ENCODE measurements at regions not wholly inside any gene's neighbourhood (a gene's known extent, or its start where the extent isn't known, plus 50 kb on each side); places are given as distances from the start of the nearest gene placed in this dataset.

- Mint-ChIP-seq H3K36me3 (ENCODE audit: low read depth) (no peaks in the 10 kb centered on the region), H3K27me3 (peaks cover 12% of the 10 kb centered on the region), H3K27ac (no peak overlapping the region), H3K4me1 (ENCODE audit: low read depth) (peaks cover 11% of the 10 kb centered on the region), H3K4me3 (no peak overlapping the region), H3K9me3 (no peaks in the 10 kb centered on the region)
Observed at GRCh38 chr10:131747791-131748190, 153.0 kb upstream of the PPP2R2D start.

- no peak overlapping the region for H3K27ac Mint-ChIP-seq
- H3K27me3 Mint-ChIP-seq, result peaks cover 12% of the 10 kb centered on the region
- H3K4me3 Mint-ChIP-seq, result no peak overlapping the region
- no peaks in the 10 kb centered on the region for H3K36me3 Mint-ChIP-seq (ENCODE audit: low read depth)
- no peaks in the 10 kb centered on the region for H3K9me3 Mint-ChIP-seq
- peaks cover 11% of the 10 kb centered on the region for H3K4me1 Mint-ChIP-seq (ENCODE audit: low read depth)
Observed at GRCh38 chr10:131748191-131748590, 152.6 kb upstream of the PPP2R2D start.

GRCh38 chr10:131748831-131749766 lies 151.7 kb upstream of the PPP2R2D start:
- peaks cover 9% of the 10 kb centered on the region for H3K27me3 Mint-ChIP-seq
- no peak overlapping the region for H3K27ac Mint-ChIP-seq
- no peaks in the 10 kb centered on the region for H3K36me3 Mint-ChIP-seq (ENCODE audit: low read depth)
- H3K4me1 Mint-ChIP-seq (ENCODE audit: low read depth), result peaks cover 2% of the 10 kb centered on the region
- no peak overlapping the region for H3K4me3 Mint-ChIP-seq
- H3K9me3 Mint-ChIP-seq, result no peaks in the 10 kb centered on the region

- peaks cover 3% of the 10 kb centered on the region for H3K27me3 Mint-ChIP-seq
- H3K27ac Mint-ChIP-seq, result no peak overlapping the region
- H3K4me1 Mint-ChIP-seq (ENCODE audit: low read depth), result no peaks in the 10 kb centered on the region
- H3K9me3 Mint-ChIP-seq, result no peaks in the 10 kb centered on the region
- H3K36me3 Mint-ChIP-seq (ENCODE audit: low read depth), result no peaks in the 10 kb centered on the region
- no peak overlapping the region for H3K4me3 Mint-ChIP-seq
Observed at GRCh38 chr10:131749767-131750142, 151.1 kb upstream of the PPP2R2D start.

GRCh38 chr10:131750171-131750895 lies 150.5 kb upstream of the PPP2R2D start:
- H3K9me3 Mint-ChIP-seq, result no peaks in the 10 kb centered on the region
- H3K4me1 Mint-ChIP-seq (ENCODE audit: low read depth), result no peaks in the 10 kb centered on the region
- no peaks in the 10 kb centered on the region for H3K36me3 Mint-ChIP-seq (ENCODE audit: low read depth)
- peaks cover 2% of the 10 kb centered on the region for H3K27me3 Mint-ChIP-seq
- H3K27ac Mint-ChIP-seq, result no peak overlapping the region
- no peak overlapping the region for H3K4me3 Mint-ChIP-seq

- no peak overlapping the region for H3K27ac Mint-ChIP-seq
- H3K4me3 Mint-ChIP-seq, result no peak overlapping the region
- H3K36me3 Mint-ChIP-seq (ENCODE audit: low read depth), result no peaks in the 10 kb centered on the region
- H3K4me1 Mint-ChIP-seq (ENCODE audit: low read depth), result no peaks in the 10 kb centered on the region
- H3K27me3 Mint-ChIP-seq, result no peaks in the 10 kb centered on the region
- H3K9me3 Mint-ChIP-seq, result no peaks in the 10 kb centered on the region
Observed at GRCh38 chr10:131750973-131751826, 149.6 kb upstream of the PPP2R2D start.

GRCh38 chr10:131751827-131752775 lies 148.7 kb upstream of the PPP2R2D start:
- no peaks in the 10 kb centered on the region for H3K4me1 Mint-ChIP-seq (ENCODE audit: low read depth)
- no peak overlapping the region for H3K27ac Mint-ChIP-seq
- H3K4me3 Mint-ChIP-seq, result no peak overlapping the region
- no peaks in the 10 kb centered on the region for H3K27me3 Mint-ChIP-seq
- H3K36me3 Mint-ChIP-seq (ENCODE audit: low read depth), result no peaks in the 10 kb centered on the region
- no peaks in the 10 kb centered on the region for H3K9me3 Mint-ChIP-seq

GRCh38 chr10:131753336-131753735 lies 147.5 kb upstream of the PPP2R2D start:
- H3K36me3 Mint-ChIP-seq (ENCODE audit: low read depth), result no peaks in the 10 kb centered on the region

GRCh38 chr10:131755200-131755599 lies 145.6 kb upstream of the PPP2R2D start:
- Mint-ChIP-seq H3K4me1 (ENCODE audit: low read depth) (no peaks in the 10 kb centered on the region), H3K36me3 (ENCODE audit: low read depth) (no peaks in the 10 kb centered on the region), H3K27me3 (no peaks in the 10 kb centered on the region), H3K4me3 (no peak overlapping the region), H3K27ac (no peak overlapping the region), H3K9me3 (no peaks in the 10 kb centered on the region)

More at GRCh38 chr10:131753336-131753735, 147.5 kb upstream of the PPP2R2D start:
- H3K9me3 Mint-ChIP-seq, result no peaks in the 10 kb centered on the region
- no peaks in the 10 kb centered on the region for H3K4me1 Mint-ChIP-seq (ENCODE audit: low read depth)
- no peaks in the 10 kb centered on the region for H3K27me3 Mint-ChIP-seq
- H3K4me3 Mint-ChIP-seq, result no peak overlapping the region
- H3K27ac Mint-ChIP-seq, result no peak overlapping the region

GRCh38 chr10:131757285-131758058 lies 143.3 kb upstream of the PPP2R2D start:
- Mint-ChIP-seq H3K4me1 (ENCODE audit: low read depth) (peaks cover 6% of the 10 kb centered on the region), H3K27ac (no peak overlapping the region), H3K36me3 (ENCODE audit: low read depth) (no peaks in the 10 kb centered on the region), H3K27me3 (peaks cover 8% of the 10 kb centered on the region), H3K4me3 (no peak overlapping the region), H3K9me3 (no peaks in the 10 kb centered on the region)

GRCh38 chr10:131758062-131758938 lies 142.5 kb upstream of the PPP2R2D start:
- Mint-ChIP-seq H3K4me3 (no peak overlapping the region), H3K4me1 (ENCODE audit: low read depth) (peaks cover 8% of the 10 kb centered on the region), H3K27me3 (peaks cover 8% of the 10 kb centered on the region), H3K9me3 (no peaks in the 10 kb centered on the region), H3K27ac (no peak overlapping the region), H3K36me3 (ENCODE audit: low read depth) (no peaks in the 10 kb centered on the region)

- no peaks in the 10 kb centered on the region for H3K36me3 Mint-ChIP-seq (ENCODE audit: low read depth)
- H3K27ac Mint-ChIP-seq, result no peak overlapping the region
- H3K4me3 Mint-ChIP-seq, result no peak overlapping the region
- peaks cover 8% of the 10 kb centered on the region for H3K27me3 Mint-ChIP-seq
- no peaks in the 10 kb centered on the region for H3K9me3 Mint-ChIP-seq
- H3K4me1 Mint-ChIP-seq (ENCODE audit: low read depth), result peaks cover 10% of the 10 kb centered on the region
Observed at GRCh38 chr10:131758939-131759301, 141.9 kb upstream of the PPP2R2D start.

- Mint-ChIP-seq H3K9me3 (no peaks in the 10 kb centered on the region), H3K27ac (no peak overlapping the region), H3K4me1 (ENCODE audit: low read depth) (peaks cover 10% of the 10 kb centered on the region), H3K36me3 (ENCODE audit: low read depth) (no peaks in the 10 kb centered on the region), H3K27me3 (peaks cover 8% of the 10 kb centered on the region), H3K4me3 (no peak overlapping the region)
Observed at GRCh38 chr10:131759347-131759746, 141.5 kb upstream of the PPP2R2D start.
